HCT116 (cell line): ENCODE measurements at regions not wholly inside any gene's neighbourhood (a gene's known extent, or its start where the extent isn't known, plus 50 kb on each side); places are given as distances from the start of the nearest gene placed in this dataset.

Experiments used
- ATAC-seq: fragments of 200-7000 bp; cut with Tn5 transposase; 2 replicates; pipeline ENCODE4 v1.9.1; 2020; ENCODE audit warnings: mild to moderate bottlenecking, moderate library complexity
- BruUV-seq: library from RNA; stranded (reverse); fragments of 400-500 nt; replicated peaks from 2 replicates; lab custom pipeline; 2021; lab: Mats Ljungman, UMichigan
- CTCF ChIA-PET: fragments of 300-600 bp; sonication (Branson Sonifier 250); formaldehyde crosslinking; loops from one replicate; lab custom pipeline; 2021; ENCODE audit warnings: antibody characterized with exemption; lab: Charles Lee
- POLR2A ChIA-PET: fragments of 300-600, 350-600 bp; sonication (Branson Sonifier 250); formaldehyde crosslinking; loops from one replicate; lab custom pipeline; 2021; ENCODE audit warnings: antibody characterized with exemption; lab: Charles Lee
- RAD21 ChIA-PET, 2 experiments: fragments of 300-600 bp; sonication (Branson Sonifier 250); formaldehyde crosslinking; loops; one replicate each; lab custom pipeline; 2023; ENCODE audit warnings: low total read pairs in 2 of 2; ENCODE audit not compliant: uncharacterized antibody in 2 of 2, unreplicated experiment in 2 of 2, low non-redundant PET in 1 of 2; lab: Charles Lee
- DNase-seq: peaks from one replicate; pipeline ENCODE4 v3.0.0-alpha.2; 2010; ENCODE audit warnings: low read depth, low spot score
- H2AFZ ChIP-seq: fragments of 200-600 bp; shearing (Covaris generic), sonication (generic); 2 replicates; pipeline ENCODE4 v1.6.1; 2017; ENCODE audit warnings: low read depth, mixed run types, mixed read lengths, antibody characterized with exemption, low read length; ENCODE audit not compliant: poor library complexity, severe bottlenecking
- H3K27ac ChIP-seq: 2 replicates; pipeline ENCODE4 v1.5.1; 2012; ENCODE audit warnings: low read depth, low read length
- H3K27me3 ChIP-seq: fragments of 200-600 bp; sonication (generic); 2 replicates; pipeline ENCODE4 v1.6.1; 2016; ENCODE audit warnings: mixed run types, low read length, mixed read lengths; ENCODE audit not compliant: insufficient read depth
- H3K36me3 ChIP-seq, 2 experiments: fragments of 200-500 bp in 1 of 2; fragments of 200-600 bp in 1 of 2; sonication (Bioruptor generic) in 1 of 2; sonication (generic) in 1 of 2; 2 replicates each; pipeline versions ENCODE4 v1.5.1 to v1.6.1; 2014 to 2016; ENCODE audit warnings: low read length in 2 of 2, inconsistent platforms in 1 of 2, mixed read lengths in 1 of 2, mixed run types in 1 of 2; ENCODE audit not compliant: insufficient read depth in 2 of 2, control insufficient read depth in 1 of 2
- H3K4me1 ChIP-seq, 2 experiments: fragments of 200-600 bp in 1 of 2; sonication (generic) in 1 of 2; 2 replicates each; pipeline versions ENCODE4 v1.5.1 to v1.6.1; 2012 to 2017; ENCODE audit warnings: low read length in 2 of 2, inconsistent platforms in 1 of 2, mild to moderate bottlenecking in 1 of 2, mixed read lengths in 1 of 2, mixed run types in 1 of 2, moderate library complexity in 1 of 2; ENCODE audit not compliant: insufficient read depth in 2 of 2, control insufficient read depth in 1 of 2
- H3K4me2 ChIP-seq: fragments of 200-600 bp; sonication (generic); 2 replicates; pipeline ENCODE4 v1.6.1; 2017; ENCODE audit warnings: mixed run types, low read length, mixed read lengths
- H3K4me3 ChIP-seq, 2 experiments: fragments of 200-600 bp in 1 of 2; sonication (generic) in 1 of 2; replicated peaks in 1 of 2; 2 replicates each; pipeline ENCODE4 v1.5.1; 2011 to 2016; ENCODE audit warnings: low read length in 2 of 2, control low read depth in 1 of 2, low read depth in 1 of 2, mild to moderate bottlenecking in 1 of 2, mixed read lengths in 1 of 2, mixed run types in 1 of 2
- H3K79me2 ChIP-seq: fragments of 200-600 bp; sonication (generic); 2 replicates; pipeline ENCODE4 v1.6.1; 2017; ENCODE audit warnings: mild to moderate bottlenecking, mixed run types, low read length, moderate library complexity, mixed read lengths; ENCODE audit not compliant: insufficient read depth
- H3K9ac ChIP-seq: fragments of 200-600 bp; sonication (generic); 2 replicates; pipeline ENCODE4 v1.6.1; 2016; ENCODE audit warnings: low read length, mixed read lengths
- H3K9me2 ChIP-seq: fragments of 200-600 bp; sonication (generic), shearing (Covaris generic); 2 replicates; pipeline ENCODE4 v1.6.1; 2017; ENCODE audit warnings: mixed run types, mild to moderate bottlenecking, moderate library complexity; ENCODE audit not compliant: insufficient read depth
- H3K9me3 ChIP-seq, 2 experiments: fragments of 200-500 bp in 1 of 2; fragments of 200-600 bp in 1 of 2; sonication (Bioruptor generic) in 1 of 2; sonication (generic) in 1 of 2; 2 replicates each; pipeline ENCODE4 v1.6.1; 2014 to 2017; ENCODE audit warnings: low read length in 2 of 2, mixed read lengths in 2 of 2, inconsistent platforms in 1 of 2, low read depth in 1 of 2, mild to moderate bottlenecking in 1 of 2, mixed run types in 1 of 2, moderate library complexity in 1 of 2; ENCODE audit not compliant: control insufficient read depth in 1 of 2, insufficient read depth in 1 of 2
- H4K20me1 ChIP-seq: fragments of 200-600 bp; sonication (generic), shearing (Covaris generic); 2 replicates; pipeline ENCODE4 v1.6.1; 2017; ENCODE audit warnings: mixed run types, mild to moderate bottlenecking, moderate library complexity; ENCODE audit not compliant: insufficient read depth
- CBX3 ChIP-seq: IDR thresholded peaks from 2 replicates; pipeline ENCODE4 v1.6.1; 2012; ENCODE audit warnings: low read depth
- CEBPB ChIP-seq: IDR thresholded peaks from 2 replicates; pipeline ENCODE4 v1.6.1; 2012; ENCODE audit warnings: low read depth
- EGR1 ChIP-seq: IDR thresholded peaks from 2 replicates; pipeline ENCODE4 v1.6.1; 2012; ENCODE audit warnings: low read depth
- ELF1 ChIP-seq: IDR thresholded peaks from 2 replicates; pipeline ENCODE4 v1.6.1; 2012; ENCODE audit warnings: low read depth, borderline replicate concordance
- EZH2 ChIP-seq: fragments of 200-600 bp; sonication (generic); IDR thresholded peaks from 2 replicates; pipeline ENCODE4 v1.6.1; 2017; ENCODE audit warnings: antibody characterized with exemption, mixed run types
- FOSL1 ChIP-seq: IDR thresholded peaks from 2 replicates; pipeline ENCODE4 v1.6.1; 2012; ENCODE audit warnings: low read depth
- JUND ChIP-seq: IDR thresholded peaks from 2 replicates; pipeline ENCODE4 v1.6.1; 2012
- MAX ChIP-seq: IDR thresholded peaks from 2 replicates; pipeline ENCODE4 v1.6.1; 2012
- POLR2AphosphoS5 ChIP-seq: IDR thresholded peaks from 2 replicates; pipeline ENCODE4 v1.6.1; 2011; ENCODE audit warnings: mild to moderate bottlenecking, low read depth, low read length, moderate library complexity
- REST ChIP-seq: IDR thresholded peaks from 2 replicates; pipeline ENCODE4 v1.6.1; 2012; ENCODE audit warnings: low read depth
- SIN3A ChIP-seq: IDR thresholded peaks from 2 replicates; pipeline ENCODE4 v1.6.1; 2012; ENCODE audit warnings: low read depth
- SP1 ChIP-seq: IDR thresholded peaks from 2 replicates; pipeline ENCODE4 v1.6.1; 2012; ENCODE audit warnings: low read depth
- SRF ChIP-seq: IDR thresholded peaks from 2 replicates; pipeline ENCODE4 v1.6.1; 2012; ENCODE audit warnings: low read depth
- TCF7L2 ChIP-seq: IDR thresholded peaks from 2 replicates; pipeline ENCODE4 v1.7.0; 2011; ENCODE audit warnings: borderline replicate concordance, inconsistent platforms; ENCODE audit not compliant: insufficient read depth, insufficient read length; ENCODE audit errors: extremely low read depth
- YY1 ChIP-seq: IDR thresholded peaks from 2 replicates; pipeline ENCODE4 v1.6.1; 2011; ENCODE audit warnings: low read length, low read depth, moderate library complexity, mild to moderate bottlenecking; ENCODE audit not compliant: insufficient replicate concordance; ENCODE audit errors: extremely low read depth
- ZFX ChIP-seq: fragments of 450-650 bp; IDR thresholded peaks from 2 replicates; pipeline ENCODE4 v1.6.1; 2017
- ZNF274 ChIP-seq: fragments of 200-500 bp; sonication (Bioruptor generic); IDR thresholded peaks from 2 replicates; pipeline ENCODE4 v1.6.1; 2014; ENCODE audit warnings: mild to moderate bottlenecking, low read depth, low read length, inconsistent platforms
- intact Hi-C: fragments of 100-400 bp; cut with micrococcal nuclease; formaldehyde crosslinking; loops from 2 replicates; pipeline ENCODE4 v1.10.0; 2022

DNA sequence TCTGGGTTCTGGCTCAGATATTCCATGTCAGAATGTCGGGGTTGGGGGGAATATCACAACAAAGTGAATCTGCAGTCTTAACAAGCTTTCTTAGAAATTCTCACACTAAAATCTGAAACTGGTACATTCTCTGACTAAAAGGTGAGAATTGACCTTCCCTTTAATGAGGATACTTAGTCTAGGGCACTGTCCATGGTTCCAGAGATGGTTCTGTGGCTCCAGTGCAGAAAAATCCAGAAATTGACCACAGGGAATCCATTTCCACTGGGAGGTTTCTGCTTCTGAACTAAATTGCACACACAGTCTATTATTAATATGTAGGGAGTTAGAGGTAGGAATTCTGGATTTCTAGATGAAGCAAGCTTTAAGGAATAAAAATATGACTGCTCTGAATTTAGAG, 171.6 kb upstream of the OBI1 start:
- Histone ChIP-seq H3K4me3 (no peak overlapping the region), H3K9ac (no peak overlapping the region), H3K36me3 (no peaks in the 10 kb centered on the region)
- TF ChIP-seq EZH2 = no peak
- no peak for TF ChIP-seq MAX
- TF ChIP-seq REST = 0 out of 2 replicates have a peak, but pooled peaks have one; percentile 17
- no peak for TF ChIP-seq CBX3
- TF ChIP-seq, all 23 proteins: peak for 1
- ChIA-PET CTCF (no interaction called here), POLR2A (no interaction called here), RAD21 (no interaction called here)
- no peaks in the 10 kb centered on the region for H3K79me2 ChIP-seq
- H4K20me1 ChIP-seq = peaks cover 5% of the 10 kb centered on the region; the same call in 1 of the 2 replicates
- DNase-seq (no peak), ATAC-seq (no peak)
- BruUV-seq = no TSS peak
- H3K27me3 ChIP-seq = no peaks in the 10 kb centered on the region
- H3K27ac ChIP-seq = no peak overlapping the region
- no peaks in the 10 kb centered on the region for H3K9me2 ChIP-seq
- H3K4me1 ChIP-seq = no peaks in the 10 kb centered on the region
- no peak overlapping the region for H2AFZ ChIP-seq
- intact Hi-C loops = no loop called here
- no peak overlapping the region for H3K4me2 ChIP-seq
- no peaks in the 10 kb centered on the region for H3K9me3 ChIP-seq

DNA sequence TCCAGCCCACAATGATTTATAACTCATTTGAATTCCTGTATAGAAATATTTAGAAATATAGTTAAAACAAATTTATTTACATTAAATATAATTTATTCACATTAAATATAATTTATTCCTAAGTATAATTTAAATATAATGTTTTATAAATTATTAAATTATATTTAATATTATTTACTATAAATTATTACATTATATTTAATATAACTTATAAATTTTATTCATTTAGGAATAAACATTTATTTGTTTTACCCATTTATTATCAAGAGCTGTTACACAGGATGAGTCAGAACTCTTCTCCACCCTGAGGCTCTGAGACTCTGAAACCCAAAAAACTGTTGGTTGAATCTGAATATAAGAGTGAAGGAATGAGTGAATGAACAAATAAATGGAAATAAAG, 170.9 kb upstream of the OBI1 start:
- H3K27ac ChIP-seq = no peak overlapping the region
- no peaks in the 10 kb centered on the region for H3K27me3 ChIP-seq
- intact Hi-C loops = no loop called here
- H3K4me2 ChIP-seq = no peak overlapping the region
- no TSS peak for BruUV-seq
- RAD21 ChIA-PET = no interaction called here
- no peak for DNase-seq
- no peak overlapping the region for H3K4me3 ChIP-seq
- TF ChIP-seq ZFX (no peak), SP1 (no peak), CEBPB (no peak), ZNF274 (no peak), ELF1 (no peak), MAX (no peak), TCF7L2 (no peak), SIN3A (no peak), POLR2AphosphoS5 (no peak), EZH2 (no peak), EGR1 (no peak), YY1 (no peak), FOSL1 (no peak), JUND (no peak), SRF (no peak)
- TF ChIP-seq, all 23 proteins: peak for 0
- ChIA-PET CTCF (no interaction called here), POLR2A (no interaction called here)
- Histone ChIP-seq H3K36me3 (no peaks in the 10 kb centered on the region), H4K20me1 (peaks cover 5% of the 10 kb centered on the region; the same call in 1 of the 2 replicates), H3K4me1 (no peaks in the 10 kb centered on the region), H3K79me2 (no peaks in the 10 kb centered on the region), H3K9me3 (no peaks in the 10 kb centered on the region), H2AFZ (no peak overlapping the region), H3K9me2 (no peaks in the 10 kb centered on the region), H3K9ac (no peak overlapping the region)
- no peak for ATAC-seq
